Lower lobe of right lung (tissue), 2 donors: ENCODE measurements at regions not wholly inside any gene's neighbourhood (a gene's known extent, or its start where the extent isn't known, plus 50 kb on each side); places are given as distances from the start of the nearest gene placed in this dataset.

ENCODE experiments used
- ATAC-seq, 2 donors: fragments of 200-7000 bp; cut with Tn5 transposase; one replicate each; pipeline ENCODE4 v1.9.1; 2020 to 2022; ENCODE audit warnings: mild to moderate bottlenecking in 2 of 2, moderate library complexity in 2 of 2
- DNase-seq: peaks from one replicate; pipeline ENCODE4 v3.0.0-alpha.2; 2020
- H3K27ac ChIP-seq: fragments of 200-600 bp; one replicate; pipeline ENCODE4 v1.8.0; 2022
- H3K27me3 ChIP-seq: fragments of 200-600 bp; one replicate; pipeline ENCODE4 v1.8.0; 2022; ENCODE audit warnings: low read depth
- H3K36me3 ChIP-seq: fragments of 200-600 bp; one replicate; pipeline ENCODE4 v1.8.0; 2022; ENCODE audit warnings: mild to moderate bottlenecking
- H3K4me1 ChIP-seq: fragments of 200-600 bp; one replicate; pipeline ENCODE4 v1.8.0; 2022
- H3K4me3 ChIP-seq: fragments of 200-600 bp; one replicate; pipeline ENCODE4 v1.8.0; 2022; ENCODE audit warnings: mild to moderate bottlenecking
- H3K9me3 ChIP-seq: fragments of 200-600 bp; one replicate; pipeline ENCODE4 v1.8.0; 2022
- intact Hi-C: fragments of 100-400 bp; cut with DNase I; formaldehyde crosslinking; loops from one replicate; pipeline ENCODE4 v1.11.0; 2022
- TF ChIP-seq, protein P1 (sequence below): fragments of 200-600 bp; IDR thresholded peaks from one replicate; pipeline ENCODE4 v1.8.0; 2022; ENCODE audit warnings: antibody characterized with exemption, mild to moderate bottlenecking
- donor health status: DM: no; HTN: yes; CAD: no; lungs with severe emphysema.

DNA sequence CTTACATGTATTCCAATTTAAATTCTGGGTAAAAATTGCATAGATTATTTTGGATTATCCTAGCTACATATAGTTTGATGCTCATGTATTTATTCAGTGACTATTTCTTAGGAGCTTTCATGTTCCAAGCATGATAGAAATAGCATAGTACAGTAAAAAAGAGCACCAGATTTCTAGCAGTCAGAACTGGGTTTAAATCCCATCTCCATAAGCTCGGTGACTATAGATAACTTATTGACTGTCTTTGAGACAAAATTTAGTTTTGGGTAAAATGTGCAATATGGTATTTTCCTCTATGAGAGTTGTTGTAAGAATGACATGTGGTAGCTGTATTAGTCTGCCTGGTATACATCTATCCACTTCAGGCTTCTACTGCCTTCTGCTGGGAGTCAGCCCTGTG is 889.6 kb downstream of the DTWD2 start:
- DNase-seq (no peak), ATAC-seq (no peak)
- Histone ChIP-seq H3K36me3 (no peaks in the 10 kb centered on the region), H3K4me1 (no peaks in the 10 kb centered on the region), H3K4me3 (no peak overlapping the region), H3K9me3 (no peaks in the 10 kb centered on the region), H3K27me3 (no peaks in the 10 kb centered on the region), H3K27ac (no peak overlapping the region)
- intact Hi-C loops = no loop called here
- TF ChIP-seq, protein P1, sequence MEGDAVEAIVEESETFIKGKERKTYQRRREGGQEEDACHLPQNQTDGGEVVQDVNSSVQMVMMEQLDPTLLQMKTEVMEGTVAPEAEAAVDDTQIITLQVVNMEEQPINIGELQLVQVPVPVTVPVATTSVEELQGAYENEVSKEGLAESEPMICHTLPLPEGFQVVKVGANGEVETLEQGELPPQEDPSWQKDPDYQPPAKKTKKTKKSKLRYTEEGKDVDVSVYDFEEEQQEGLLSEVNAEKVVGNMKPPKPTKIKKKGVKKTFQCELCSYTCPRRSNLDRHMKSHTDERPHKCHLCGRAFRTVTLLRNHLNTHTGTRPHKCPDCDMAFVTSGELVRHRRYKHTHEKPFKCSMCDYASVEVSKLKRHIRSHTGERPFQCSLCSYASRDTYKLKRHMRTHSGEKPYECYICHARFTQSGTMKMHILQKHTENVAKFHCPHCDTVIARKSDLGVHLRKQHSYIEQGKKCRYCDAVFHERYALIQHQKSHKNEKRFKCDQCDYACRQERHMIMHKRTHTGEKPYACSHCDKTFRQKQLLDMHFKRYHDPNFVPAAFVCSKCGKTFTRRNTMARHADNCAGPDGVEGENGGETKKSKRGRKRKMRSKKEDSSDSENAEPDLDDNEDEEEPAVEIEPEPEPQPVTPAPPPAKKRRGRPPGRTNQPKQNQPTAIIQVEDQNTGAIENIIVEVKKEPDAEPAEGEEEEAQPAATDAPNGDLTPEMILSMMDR = no peak

GRCh38 chr5:118095115-118095514 is 893.2 kb downstream of the DTWD2 start:
- DNase-seq (no peak), ATAC-seq (peak in 1 of 2 donors; percentile 78)
- TF ChIP-seq, protein P1 = no peak
- Histone ChIP-seq H3K4me1 (no peaks in the 10 kb centered on the region), H3K27ac (no peak overlapping the region), H3K9me3 (no peaks in the 10 kb centered on the region), H3K4me3 (no peak overlapping the region), H3K36me3 (no peaks in the 10 kb centered on the region), H3K27me3 (no peaks in the 10 kb centered on the region)
- intact Hi-C loops = no loop called here

DNA sequence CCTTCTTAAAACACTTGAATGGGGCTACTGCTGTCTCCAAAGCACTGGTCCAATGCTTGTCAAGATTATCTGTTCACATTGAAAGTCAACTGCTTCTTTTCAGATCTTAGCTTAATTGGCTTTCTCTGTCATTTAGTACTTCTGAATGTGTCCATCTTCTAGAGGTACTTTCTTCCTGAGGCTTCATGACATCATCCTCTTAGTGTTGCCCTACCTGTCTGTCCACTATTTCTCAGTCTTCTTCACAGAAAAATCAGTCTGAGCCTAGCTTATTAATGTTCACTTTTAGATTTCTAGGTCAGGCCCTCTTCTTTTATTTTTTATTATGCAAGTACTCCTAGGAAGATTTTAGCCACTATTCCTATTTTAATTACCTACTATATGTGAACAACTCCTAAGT is 899.9 kb downstream of the DTWD2 start:
- DNase-seq = no peak
- ATAC-seq = no peak
- Histone ChIP-seq H3K27me3 (no peaks in the 10 kb centered on the region), H3K4me3 (no peak overlapping the region), H3K9me3 (no peaks in the 10 kb centered on the region), H3K27ac (no peak overlapping the region), H3K4me1 (no peaks in the 10 kb centered on the region), H3K36me3 (no peaks in the 10 kb centered on the region)
- TF ChIP-seq, protein P1 = no peak
- intact Hi-C loops = no loop called here

DNA sequence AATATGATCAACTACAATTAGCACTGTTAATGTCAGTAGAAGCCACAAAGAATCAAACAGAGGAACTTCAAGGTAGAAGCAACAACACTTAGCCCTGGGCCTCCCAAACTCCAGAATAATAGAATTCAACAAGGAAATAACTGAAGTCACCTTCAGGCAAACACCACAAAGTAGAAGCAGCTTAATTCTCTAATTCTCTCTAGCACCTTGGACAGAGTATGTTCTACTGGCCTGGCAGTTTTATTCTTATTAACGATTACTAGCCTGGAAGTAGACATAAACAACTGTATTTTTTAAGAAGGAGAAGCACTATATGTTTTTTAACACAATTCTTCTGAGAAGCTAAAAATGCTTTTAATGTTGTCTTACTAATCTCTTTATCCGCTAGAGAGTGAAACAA is 911.9 kb downstream of the DTWD2 start:
- Histone ChIP-seq H3K27me3 (no peaks in the 10 kb centered on the region), H3K27ac (no peak overlapping the region), H3K4me1 (no peaks in the 10 kb centered on the region), H3K36me3 (no peaks in the 10 kb centered on the region), H3K9me3 (no peaks in the 10 kb centered on the region), H3K4me3 (no peak overlapping the region)
- TF ChIP-seq, protein P1 = no peak
- intact Hi-C loops = no loop called here
- ATAC-seq (no peak), DNase-seq (no peak)

GRCh38 chr5:118070041-118070440 is 918.3 kb downstream of the DTWD2 start:
- intact Hi-C loops = no loop called here
- Histone ChIP-seq H3K9me3 (no peaks in the 10 kb centered on the region), H3K36me3 (no peaks in the 10 kb centered on the region), H3K27me3 (no peaks in the 10 kb centered on the region), H3K27ac (no peak overlapping the region), H3K4me1 (no peaks in the 10 kb centered on the region), H3K4me3 (no peak overlapping the region)
- DNase-seq (no peak), ATAC-seq (no peak)
- TF ChIP-seq, protein P1 = no peak

GRCh38 chr5:118069452-118069851 is 918.9 kb downstream of the DTWD2 start:
- Histone ChIP-seq H3K36me3 (no peaks in the 10 kb centered on the region), H3K4me1 (no peaks in the 10 kb centered on the region), H3K9me3 (no peaks in the 10 kb centered on the region), H3K27ac (no peak overlapping the region), H3K27me3 (no peaks in the 10 kb centered on the region), H3K4me3 (no peak overlapping the region)
- intact Hi-C loops = no loop called here
- ATAC-seq = no peak
- no peak for DNase-seq
- TF ChIP-seq, protein P1 = no peak
